ENCODE measurements at regions not wholly inside any gene's neighbourhood (a gene's known extent, or its start where the extent isn't known, plus 50 kb on each side); places are given as distances from the start of the nearest gene placed in this dataset.

GRCh38 chr2:44051593-44052347 is 56.0 kb upstream of the LRPPRC start:
- in situ Hi-C loops (cut with HindIII; ENCODE audit: low pct_ligation_motif_present, low sequenced_read_pairs), result no loop called here

GRCh38 chr2:44052584-44052983 is 56.8 kb upstream of the LRPPRC start:
- H3K27ac ChIP-seq, result no peak overlapping the region

More at GRCh38 chr2:44051593-44052347, 56.0 kb upstream of the LRPPRC start:
- TF ChIP-seq CTCF (IDR thresholded peaks at IDR 0.05; ENCODE audit: low read depth, low read length, missing control alignments), result no peak
- DNase-seq, result no peak
- no peak overlapping the region for H3K27ac ChIP-seq
- H3K27me3 ChIP-seq (replicated peaks), result no peaks in the 10 kb centered on the region
- no peak overlapping the region for H3K4me3 ChIP-seq (ENCODE audit: low read depth, low read length)
- no peaks in the 10 kb centered on the region for H3K36me3 ChIP-seq (replicated peaks)

DNA sequence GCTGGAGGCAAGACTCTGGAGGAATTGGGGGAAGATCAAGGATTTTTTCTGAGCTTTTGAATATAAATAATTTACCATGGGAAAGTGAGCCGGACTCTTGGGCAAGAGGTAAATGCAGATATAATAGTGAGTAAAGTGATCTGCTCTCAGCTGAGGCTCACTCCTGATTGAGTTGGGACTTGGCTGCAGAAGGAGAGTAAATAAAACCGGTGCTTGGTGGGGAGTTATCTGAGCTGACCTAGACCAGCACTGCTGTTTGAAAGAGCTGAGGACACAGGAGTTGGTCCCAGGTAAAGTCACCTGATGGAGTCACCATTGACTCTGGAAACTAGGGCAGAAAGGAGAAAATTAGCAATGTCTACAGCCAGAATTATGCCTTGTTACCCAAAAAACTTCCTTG is 57.3 kb upstream of the LRPPRC start:
- no peak for DNase-seq
- no peaks in the 10 kb centered on the region for H3K36me3 ChIP-seq (replicated peaks)
- in situ Hi-C loops (cut with HindIII; ENCODE audit: low pct_ligation_motif_present, low sequenced_read_pairs), result no loop called here
- no peak overlapping the region for H3K27ac ChIP-seq
- H3K27me3 ChIP-seq (replicated peaks), result no peaks in the 10 kb centered on the region
- H3K4me3 ChIP-seq (ENCODE audit: low read depth, low read length), result no peak overlapping the region
- no peak for TF ChIP-seq CTCF (IDR thresholded peaks at IDR 0.05; ENCODE audit: low read depth, low read length, missing control alignments)

More at GRCh38 chr2:44052584-44052983, 56.8 kb upstream of the LRPPRC start:
- no peaks in the 10 kb centered on the region for H3K27me3 ChIP-seq (replicated peaks)
- in situ Hi-C loops (cut with HindIII; ENCODE audit: low pct_ligation_motif_present, low sequenced_read_pairs), result no loop called here
- no peak overlapping the region for H3K4me3 ChIP-seq (ENCODE audit: low read depth, low read length)
- H3K36me3 ChIP-seq (replicated peaks), result no peaks in the 10 kb centered on the region
- TF ChIP-seq CTCF (IDR thresholded peaks at IDR 0.05; ENCODE audit: low read depth, low read length, missing control alignments), result no peak
- no peak for DNase-seq

GRCh38 chr2:44053456-44053855 is 57.7 kb upstream of the LRPPRC start:
- in situ Hi-C loops (cut with HindIII; ENCODE audit: low pct_ligation_motif_present, low sequenced_read_pairs), result no loop called here
- H3K27ac ChIP-seq, result no peak overlapping the region
- TF ChIP-seq CTCF (IDR thresholded peaks at IDR 0.05; ENCODE audit: low read depth, low read length, missing control alignments), result no peak
- no peaks in the 10 kb centered on the region for H3K36me3 ChIP-seq (replicated peaks)
- no peak overlapping the region for H3K4me3 ChIP-seq (ENCODE audit: low read depth, low read length)
- DNase-seq, result no peak
- no peaks in the 10 kb centered on the region for H3K27me3 ChIP-seq (replicated peaks)

DNA sequence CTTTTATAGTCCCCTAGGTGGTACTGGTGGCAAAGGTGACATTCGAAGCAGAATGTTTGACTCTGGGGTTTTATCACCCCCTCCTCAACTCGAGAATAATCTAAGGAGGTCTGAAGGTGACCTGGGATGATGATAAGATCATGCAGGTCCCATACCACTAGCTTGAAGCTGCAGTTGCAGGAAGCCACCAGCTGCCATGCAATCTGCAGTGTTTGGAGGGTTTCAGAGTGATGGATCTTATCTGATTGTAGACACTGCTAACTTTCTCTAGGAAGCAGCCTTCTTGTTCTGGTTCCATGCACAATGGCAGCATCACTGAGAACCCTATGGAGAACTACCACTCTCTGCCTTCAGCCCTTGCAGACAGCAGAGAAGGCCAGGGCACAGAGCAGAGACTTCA is 59.4 kb upstream of the LRPPRC start:
- Histone ChIP-seq H3K27ac (no peak overlapping the region), H3K4me3 (ENCODE audit: low read depth, low read length) (no peak overlapping the region), H3K36me3 (replicated peaks) (no peaks in the 10 kb centered on the region), H3K27me3 (replicated peaks) (no peaks in the 10 kb centered on the region)
- in situ Hi-C loops (cut with HindIII; ENCODE audit: low pct_ligation_motif_present, low sequenced_read_pairs), result no loop called here
- DNase-seq, result no peak
- no peak for TF ChIP-seq CTCF (IDR thresholded peaks at IDR 0.05; ENCODE audit: low read depth, low read length, missing control alignments)

GRCh38 chr2:44055664-44056063 is 59.9 kb upstream of the LRPPRC start:
- Histone ChIP-seq H3K4me3 (ENCODE audit: low read depth, low read length) (no peak overlapping the region), H3K27ac (no peak overlapping the region), H3K36me3 (replicated peaks) (no peaks in the 10 kb centered on the region), H3K27me3 (replicated peaks) (no peaks in the 10 kb centered on the region)
- DNase-seq, result no peak
- no peak for TF ChIP-seq CTCF (IDR thresholded peaks at IDR 0.05; ENCODE audit: low read depth, low read length, missing control alignments)
- in situ Hi-C loops (cut with HindIII; ENCODE audit: low pct_ligation_motif_present, low sequenced_read_pairs), result no loop called here
